ENCODE measurements at regions not wholly inside any gene's neighbourhood (a gene's known extent, or its start where the extent isn't known, plus 50 kb on each side); places are given as distances from the start of the nearest gene placed in this dataset.

GRCh38 chr10:91691981-91692380, 59.1 kb upstream of the PPP1R3C start:
- Histone ChIP-seq H3K4me3 (ENCODE audit: low read length) (no peak overlapping the region), H3K4me1 (ENCODE audit: control insufficient read depth, low read length) (no peaks in the 10 kb centered on the region), H3K79me2 (ENCODE audit: control insufficient read depth, low read length) (no peaks in the 10 kb centered on the region), H3F3A (ENCODE audit: control insufficient read depth, insufficient read depth) (no peaks in the 10 kb centered on the region), H4K20me1 (ENCODE audit: control insufficient read depth, insufficient read depth, low read depth, low read length) (no peaks in the 10 kb centered on the region), H3K4me2 (ENCODE audit: low read length) (no peak overlapping the region), H3K9me3 (ENCODE audit: control insufficient read depth, insufficient read depth, low read length) (no peaks in the 10 kb centered on the region), H3K9me2 (replicated peaks; ENCODE audit: control insufficient read depth, low read length) (no peaks in the 10 kb centered on the region), H3K27ac (ENCODE audit: low read depth, low read length) (no peak overlapping the region), H3K27me3 (ENCODE audit: control insufficient read depth, low read length) (no peaks in the 10 kb centered on the region), H3K36me3 (ENCODE audit: control insufficient read depth, low read length) (no peaks in the 10 kb centered on the region)
- TF ChIP-seq CTCF (IDR thresholded peaks at IDR 0.05; ENCODE audit: low read depth, low read length, poor library complexity, severe bottlenecking) = no peak
- TF ChIP-seq EZH2phosphoT487 (IDR thresholded peaks at IDR 0.05; ENCODE audit: borderline replicate concordance, low read length) = no peak

GRCh38 chr10:91690996-91691676, 58.3 kb upstream of the PPP1R3C start:
- no peaks in the 10 kb centered on the region for H3F3A ChIP-seq (ENCODE audit: control insufficient read depth, insufficient read depth)
- H3K4me3 ChIP-seq (ENCODE audit: low read length) = no peak overlapping the region
- no peaks in the 10 kb centered on the region for H3K79me2 ChIP-seq (ENCODE audit: control insufficient read depth, low read length)
- H4K20me1 ChIP-seq (ENCODE audit: control insufficient read depth, insufficient read depth, low read depth, low read length) = no peaks in the 10 kb centered on the region
- no peaks in the 10 kb centered on the region for H3K36me3 ChIP-seq (ENCODE audit: control insufficient read depth, low read length)
- H3K27me3 ChIP-seq (ENCODE audit: control insufficient read depth, low read length) = no peaks in the 10 kb centered on the region
- H3K4me1 ChIP-seq (ENCODE audit: control insufficient read depth, low read length) = no peaks in the 10 kb centered on the region
- no peak overlapping the region for H3K27ac ChIP-seq (ENCODE audit: low read depth, low read length)
- no peak overlapping the region for H3K4me2 ChIP-seq (ENCODE audit: low read length)
- TF ChIP-seq EZH2phosphoT487 (IDR thresholded peaks at IDR 0.05; ENCODE audit: borderline replicate concordance, low read length) (no peak), CTCF (IDR thresholded peaks at IDR 0.05; ENCODE audit: low read depth, low read length, poor library complexity, severe bottlenecking) (no peak)
- no peaks in the 10 kb centered on the region for H3K9me3 ChIP-seq (ENCODE audit: control insufficient read depth, insufficient read depth, low read length)
- H3K9me2 ChIP-seq (replicated peaks; ENCODE audit: control insufficient read depth, low read length) = no peaks in the 10 kb centered on the region

- Histone ChIP-seq H3K27ac (ENCODE audit: low read depth, low read length) (no peak overlapping the region), H3F3A (ENCODE audit: control insufficient read depth, insufficient read depth) (no peaks in the 10 kb centered on the region), H3K79me2 (ENCODE audit: control insufficient read depth, low read length) (no peaks in the 10 kb centered on the region), H3K4me1 (ENCODE audit: control insufficient read depth, low read length) (no peaks in the 10 kb centered on the region), H3K9me2 (replicated peaks; ENCODE audit: control insufficient read depth, low read length) (no peaks in the 10 kb centered on the region), H3K4me2 (ENCODE audit: low read length) (no peak overlapping the region), H3K27me3 (ENCODE audit: control insufficient read depth, low read length) (no peaks in the 10 kb centered on the region; the same call in 1 of the 2 replicates), H3K4me3 (ENCODE audit: low read length) (no peak overlapping the region), H3K36me3 (ENCODE audit: control insufficient read depth, low read length) (no peaks in the 10 kb centered on the region), H4K20me1 (ENCODE audit: control insufficient read depth, insufficient read depth, low read depth, low read length) (no peaks in the 10 kb centered on the region), H3K9me3 (ENCODE audit: control insufficient read depth, insufficient read depth, low read length) (no peaks in the 10 kb centered on the region)
- no peak for TF ChIP-seq EZH2phosphoT487 (IDR thresholded peaks at IDR 0.05; ENCODE audit: borderline replicate concordance, low read length)
- no peak for TF ChIP-seq CTCF (IDR thresholded peaks at IDR 0.05; ENCODE audit: low read depth, low read length, poor library complexity, severe bottlenecking)
These were observed 57.5 kb upstream of the PPP1R3C start for GRCh38 chr10:91690412-91690811.

Measured in DOHH2 (cell line).